GM19328 (cell line): ENCODE measurements at regions not wholly inside any gene's neighbourhood (a gene's known extent, or its start where the extent isn't known, plus 50 kb on each side); places are given as distances from the start of the nearest gene placed in this dataset.
"Not testable (repeated sequence)": the region's sequence is repeated elsewhere in the genome, so short reads cannot be mapped to it uniquely, and the experiment has no call there.

ENCODE experiments used
- ATAC-seq: cut with Tn5 transposase; IDR thresholded peaks from one replicate; pipeline ENCODE4 v1.9.1; 2021; ENCODE audit warnings: mild to moderate bottlenecking, moderate library complexity; ENCODE audit not compliant: unreplicated experiment

- not testable (repeated sequence) for ATAC-seq
Measured at GRCh38 chr18:76611750-76612045, 116.7 kb upstream of the ZNF516 start.

GRCh38 chr18:76610933-76611749, 116.1 kb upstream of the ZNF516 start:
- ATAC-seq, result no peak

GRCh38 chr18:76610012-76610411, 115.0 kb upstream of the ZNF516 start:
- no peak for ATAC-seq

GRCh38 chr18:76605341-76605929, 110.4 kb upstream of the ZNF516 start:
- no peak for ATAC-seq

GRCh38 chr18:76604935-76605240, 109.8 kb upstream of the ZNF516 start:
- no peak for ATAC-seq

GRCh38 chr18:76604108-76604934, 109.3 kb upstream of the ZNF516 start:
- no peak for ATAC-seq

- no peak for ATAC-seq
Measured at GRCh38 chr18:76602191-76602590, 107.1 kb upstream of the ZNF516 start.

- ATAC-seq, result not testable (repeated sequence)
Measured at GRCh38 chr18:76600076-76600475, 105.0 kb upstream of the ZNF516 start.

GRCh38 chr18:76594966-76595365, 99.9 kb upstream of the ZNF516 start:
- ATAC-seq, result no peak

GRCh38 chr18:76593843-76594242, 98.8 kb upstream of the ZNF516 start:
- no peak for ATAC-seq

GRCh38 chr18:76592981-76593381, 97.9 kb upstream of the ZNF516 start:
- no peak for ATAC-seq

- no peak for ATAC-seq
Measured at GRCh38 chr18:76592096-76592495, 97.1 kb upstream of the ZNF516 start.

- no peak for ATAC-seq
Measured at GRCh38 chr18:76589866-76590265, 94.8 kb upstream of the ZNF516 start.

- ATAC-seq, result no peak
Measured at GRCh38 chr18:76589316-76589715, 94.3 kb upstream of the ZNF516 start.

GRCh38 chr18:76588601-76589226, 93.7 kb upstream of the ZNF516 start:
- ATAC-seq, result no peak

GRCh38 chr18:76587879-76588271, 92.8 kb upstream of the ZNF516 start:
- ATAC-seq, result no peak

GRCh38 chr18:76587147-76587878, 92.3 kb upstream of the ZNF516 start:
- ATAC-seq, result no peak

- ATAC-seq, result no peak
Measured at GRCh38 chr18:76584414-76585310, 89.6 kb upstream of the ZNF516 start.

GRCh38 chr18:76581261-76581660, 86.2 kb upstream of the ZNF516 start:
- no peak for ATAC-seq
